ENCODE measurements at regions not wholly inside any gene's neighbourhood (a gene's known extent, or its start where the extent isn't known, plus 50 kb on each side); places are given as distances from the start of the nearest gene placed in this dataset.

- H3K27me3 ChIP-seq (ENCODE audit: insufficient read depth, low read length), result no peaks in the 10 kb centered on the region
- Mint-ChIP-seq H3K4me3 (no peak overlapping the region), H3K4me1 (no peaks in the 10 kb centered on the region), H3K9me3 (peaks cover 8 to 13% of the 10 kb centered on the region in 2 experiments; a peak in 3 of 5 replicates), H3K27ac (no peak overlapping the region), H3K27me3 (ENCODE audit: low read depth) (no peaks in the 10 kb centered on the region), H3K36me3 (ENCODE audit: insufficient read depth in 1 of 3, low read depth in 3 of 3) (peaks cover 0 to 17% (median 7%) of the 10 kb centered on the region in 3 experiments; a peak in 4 of 7 replicates)
- no peak overlapping the region for H2BK15ac ChIP-seq (ENCODE audit: low read depth, low read length)
- no peak overlapping the region for H4K91ac ChIP-seq (ENCODE audit: insufficient read length, low read depth, low read length)
- H3K27ac ChIP-seq (ENCODE audit: insufficient read length, low read depth, low read length), result no peak overlapping the region
- no peak overlapping the region for H2AFZ ChIP-seq (ENCODE audit: low read length)
- H2BK12ac ChIP-seq (ENCODE audit: insufficient read length, low read depth, low read length), result no peak overlapping the region
- no peak overlapping the region for H3T11ph ChIP-seq (ENCODE audit: low read length)
- no peaks in the 10 kb centered on the region for H3K4me1 ChIP-seq (ENCODE audit: insufficient read depth, low read length)
- H3K79me1 ChIP-seq (ENCODE audit: insufficient read depth, low read depth, low read length, poor library complexity, severe bottlenecking), result no peaks in the 10 kb centered on the region
- H3K4ac ChIP-seq (ENCODE audit: low read depth, low read length), result no peak overlapping the region
- H4K20me1 ChIP-seq (ENCODE audit: control insufficient read depth, insufficient read depth, insufficient read length), result no peaks in the 10 kb centered on the region
- no peak overlapping the region for H4K5ac ChIP-seq (ENCODE audit: insufficient read length, low read depth, low read length)
- no peak overlapping the region for H2BK5ac ChIP-seq (ENCODE audit: insufficient read length, low read length)
- no peaks in the 10 kb centered on the region for H3K79me2 ChIP-seq (ENCODE audit: insufficient read depth, low read length)
- no peak overlapping the region for H4K8ac ChIP-seq (replicated peaks; ENCODE audit: insufficient read length, low read depth, low read length)
- no peaks in the 10 kb centered on the region for H3K9me3 ChIP-seq (ENCODE audit: control insufficient read depth, low read depth, low read length)
- no peak for TF ChIP-seq CTCF (conservative IDR thresholded peaks at IDR 0.05)
- no peak overlapping the region for H3K14ac ChIP-seq (ENCODE audit: insufficient read depth, low read length)
- H3K4me2 ChIP-seq (ENCODE audit: insufficient read depth, insufficient read length, low read length), result no peak overlapping the region
- no peak overlapping the region for H3K9ac ChIP-seq (ENCODE audit: extremely low read depth, insufficient read length, low read length)
- H2BK120ac ChIP-seq (ENCODE audit: low read depth, low read length, poor library complexity, severe bottlenecking), result no peak overlapping the region
- no peaks in the 10 kb centered on the region for H3K23me2 ChIP-seq (ENCODE audit: insufficient read length, low read depth, low read length, poor library complexity, severe bottlenecking)
- no peak overlapping the region for H2AK5ac ChIP-seq (ENCODE audit: insufficient read length, low read length)
- no peak for DNase-seq
- no peak overlapping the region for H2BK20ac ChIP-seq (ENCODE audit: low read depth, low read length, poor library complexity, severe bottlenecking)
- H3K18ac ChIP-seq (ENCODE audit: insufficient read length, low read depth, low read length), result no peak overlapping the region
- no peak overlapping the region for H3K56ac ChIP-seq (ENCODE audit: insufficient read length, low read depth, low read length)
- no peak overlapping the region for H3K23ac ChIP-seq (ENCODE audit: insufficient read length, low read depth, low read length)
Observed at GRCh38 chr4:145380123-145380522, 101.5 kb upstream of the SMAD1 start.
